GM12878 (cell line): ENCODE measurements at regions not wholly inside any gene's neighbourhood (a gene's known extent, or its start where the extent isn't known, plus 50 kb on each side); places are given as distances from the start of the nearest gene placed in this dataset.

Experiments
- ASH2L ChIP-seq: fragments of 300-600, 200-600 bp; sonication (generic); IDR thresholded peaks from 2 replicates; pipeline ENCODE4 v1.6.1; 2017; ENCODE audit warnings: low read depth, mild to moderate bottlenecking, borderline replicate concordance
- BCL3 ChIP-seq: IDR thresholded peaks from 2 replicates; pipeline ENCODE4 v1.6.1; 2011; ENCODE audit warnings: borderline replicate concordance, low read depth, mild to moderate bottlenecking, moderate library complexity, low read length; ENCODE audit not compliant: insufficient read depth, poor library complexity, severe bottlenecking
- EED ChIP-seq: sonication (generic); IDR thresholded peaks from 2 replicates; pipeline ENCODE4 v1.6.1; 2016; ENCODE audit warnings: antibody characterized with exemption, low read depth
- EZH2 ChIP-seq: IDR thresholded peaks from 2 replicates; pipeline ENCODE4 v1.6.1; 2012; ENCODE audit warnings: low read depth, mild to moderate bottlenecking, control low read depth, inconsistent platforms, low read length, borderline replicate concordance; ENCODE audit not compliant: control insufficient read depth
- HDAC6 ChIP-seq: fragments of 200-600 bp; sonication (generic); IDR thresholded peaks from one replicate; pipeline ENCODE4 v1.8.0; 2017; ENCODE audit warnings: antibody characterized with exemption; ENCODE audit not compliant: unreplicated experiment
- IKZF1 ChIP-seq: fragments of 450-650 bp; conservative IDR thresholded peaks from 2 replicates; pipeline ENCODE4 v1.6.1; 2017; ENCODE audit warnings: antibody characterized with exemption, mild to moderate bottlenecking
- IKZF2 ChIP-seq, 2 experiments: fragments of 450-650 bp; IDR thresholded peaks; 2 replicates each; pipeline ENCODE4 v1.6.1; 2017; ENCODE audit warnings: mild to moderate bottlenecking in 2 of 2, moderate library complexity in 2 of 2
- IRF3 ChIP-seq: fragments of 450-650 bp; IDR thresholded peaks from 2 replicates; pipeline ENCODE4 v1.6.1; 2014; ENCODE audit warnings: mild to moderate bottlenecking
- IRF4 ChIP-seq: IDR thresholded peaks from 2 replicates; pipeline ENCODE4 v1.6.1; 2011; ENCODE audit warnings: low read depth, low read length
- MEF2A ChIP-seq: IDR thresholded peaks from 2 replicates; pipeline ENCODE4 v1.6.1; 2011; ENCODE audit warnings: low read depth, mild to moderate bottlenecking, low read length, moderate library complexity; ENCODE audit not compliant: insufficient read depth
- POLR2A ChIP-seq: IDR thresholded peaks from 2 replicates; pipeline ENCODE4 v1.6.1; 2011; ENCODE audit warnings: low read depth, mild to moderate bottlenecking, low read length
- RAD51 ChIP-seq: fragments of 450-650 bp; IDR thresholded peaks from 2 replicates; pipeline ENCODE4 v1.6.1; 2016; ENCODE audit warnings: moderate library complexity, mild to moderate bottlenecking, inconsistent platforms
- SRF ChIP-seq, 2 experiments: IDR thresholded peaks; 2 replicates each; pipeline ENCODE4 v1.6.1; 2011; ENCODE audit warnings: low read depth in 2 of 2, low read length in 2 of 2, mild to moderate bottlenecking in 1 of 2, moderate library complexity in 1 of 2
- STAT3 ChIP-seq: IDR thresholded peaks from 2 replicates; pipeline ENCODE4 v1.6.1; 2011; ENCODE audit warnings: low read depth, low read length, improper control_type of control experiment
- ZBED1 ChIP-seq: IDR thresholded peaks from 2 replicates; pipeline ENCODE4 v1.6.1; 2016; ENCODE audit warnings: borderline replicate concordance
- ZBTB40 ChIP-seq: fragments of 450-650 bp; IDR thresholded peaks from 2 replicates; pipeline ENCODE4 v1.6.1; 2016; ENCODE audit warnings: mild to moderate bottlenecking, moderate library complexity, borderline replicate concordance
- ZNF687 ChIP-seq: fragments of 450-650 bp; IDR thresholded peaks from 2 replicates; pipeline ENCODE4 v1.6.1; 2017; ENCODE audit warnings: mild to moderate bottlenecking, moderate library complexity

GRCh38 chr17:72311004-72311403 is 190.2 kb downstream of the SOX9 start (continued):
- no peak for TF ChIP-seq ZNF687
- no peak for TF ChIP-seq RAD51
- no peak for TF ChIP-seq ASH2L
- peak; percentile 70; the same call in 1 of the 2 replicates for TF ChIP-seq IRF4
- TF ChIP-seq SRF (IDR thresholded peaks at IDR 0.05; ENCODE audit: low read depth in 2 of 2, low read length in 2 of 2): no peak
- TF ChIP-seq IKZF1: peak; percentile 60
- TF ChIP-seq IRF3: no peak
- TF ChIP-seq POLR2A: no peak
- peak; percentile 58 for TF ChIP-seq EED
- peak; percentile 64 for TF ChIP-seq MEF2A
- TF ChIP-seq BCL3: peak; percentile 43
- peak; percentile 27 to 45; a peak in 3 of 4 replicates for TF ChIP-seq IKZF2 (IDR thresholded peaks at IDR 0.05)
- TF ChIP-seq ZBTB40: no peak
- TF ChIP-seq EZH2: no peak
- no peak for TF ChIP-seq HDAC6
- TF ChIP-seq STAT3: no peak
- TF ChIP-seq ZBED1: peak; percentile 58; the same call in 1 of the 2 replicates
